22Rv1 (cell line): ENCODE measurements at regions not wholly inside any gene's neighbourhood (a gene's known extent, or its start where the extent isn't known, plus 50 kb on each side); places are given as distances from the start of the nearest gene placed in this dataset.

Experiments used
- CTCF ChIP-seq: fragments of 450-650 bp; IDR thresholded peaks from 2 replicates; pipeline ENCODE4 v1.5.1; 2017; ENCODE audit warnings: mild to moderate bottlenecking
- ZFX ChIP-seq: fragments of 450-650 bp; IDR thresholded peaks from 2 replicates; pipeline ENCODE4 v1.6.1; 2017; ENCODE audit warnings: antibody characterized with exemption, borderline replicate concordance

- TF ChIP-seq CTCF (no peak), ZFX (no peak)
Observed at GRCh38 chr4:188858696-188859095, 719.5 kb downstream of the TRIML1 start.
